NB4 (cell line): ENCODE measurements at regions not wholly inside any gene's neighbourhood (a gene's known extent, or its start where the extent isn't known, plus 50 kb on each side); places are given as distances from the start of the nearest gene placed in this dataset.
"Not testable (repeated sequence)": the region's sequence is repeated elsewhere in the genome, so short reads cannot be mapped to it uniquely, and the experiment has no call there.

Experiments used
- DNase-seq: peaks from one replicate; pipeline ENCODE4 v3.0.0; 2010; ENCODE audit warnings: low read depth
- H3K4me3 ChIP-seq: one replicate; pipeline ENCODE4 v1.5.1; 2011; ENCODE audit warnings: mild to moderate bottlenecking, low read depth, low read length, moderate library complexity
- MYC ChIP-seq: IDR thresholded peaks from 2 replicates; pipeline ENCODE4 v1.6.1; 2011; ENCODE audit warnings: low read depth, low read length
- POLR2A ChIP-seq: IDR thresholded peaks from 2 replicates; pipeline ENCODE4 v1.6.1; 2011; ENCODE audit warnings: mild to moderate bottlenecking; ENCODE audit not compliant: insufficient read length; ENCODE audit errors: extremely low read depth
- TF ChIP-seq, protein P1 (sequence below): IDR thresholded peaks from 2 replicates; pipeline ENCODE4 v1.6.1; 2011; ENCODE audit warnings: low read depth, low read length
- TF ChIP-seq, protein P2 (sequence below): IDR thresholded peaks from one replicate; pipeline ENCODE4 v1.5.1; 2012; ENCODE audit warnings: low read depth, low read length

GRCh38 chr4:104022831-104023230, 303.0 kb upstream of the TACR3 start:
- TF ChIP-seq POLR2A: no peak
- TF ChIP-seq, protein P1, sequence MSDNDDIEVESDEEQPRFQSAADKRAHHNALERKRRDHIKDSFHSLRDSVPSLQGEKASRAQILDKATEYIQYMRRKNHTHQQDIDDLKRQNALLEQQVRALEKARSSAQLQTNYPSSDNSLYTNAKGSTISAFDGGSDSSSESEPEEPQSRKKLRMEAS: no peak
- TF ChIP-seq, protein P2, sequence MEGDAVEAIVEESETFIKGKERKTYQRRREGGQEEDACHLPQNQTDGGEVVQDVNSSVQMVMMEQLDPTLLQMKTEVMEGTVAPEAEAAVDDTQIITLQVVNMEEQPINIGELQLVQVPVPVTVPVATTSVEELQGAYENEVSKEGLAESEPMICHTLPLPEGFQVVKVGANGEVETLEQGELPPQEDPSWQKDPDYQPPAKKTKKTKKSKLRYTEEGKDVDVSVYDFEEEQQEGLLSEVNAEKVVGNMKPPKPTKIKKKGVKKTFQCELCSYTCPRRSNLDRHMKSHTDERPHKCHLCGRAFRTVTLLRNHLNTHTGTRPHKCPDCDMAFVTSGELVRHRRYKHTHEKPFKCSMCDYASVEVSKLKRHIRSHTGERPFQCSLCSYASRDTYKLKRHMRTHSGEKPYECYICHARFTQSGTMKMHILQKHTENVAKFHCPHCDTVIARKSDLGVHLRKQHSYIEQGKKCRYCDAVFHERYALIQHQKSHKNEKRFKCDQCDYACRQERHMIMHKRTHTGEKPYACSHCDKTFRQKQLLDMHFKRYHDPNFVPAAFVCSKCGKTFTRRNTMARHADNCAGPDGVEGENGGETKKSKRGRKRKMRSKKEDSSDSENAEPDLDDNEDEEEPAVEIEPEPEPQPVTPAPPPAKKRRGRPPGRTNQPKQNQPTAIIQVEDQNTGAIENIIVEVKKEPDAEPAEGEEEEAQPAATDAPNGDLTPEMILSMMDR: no peak
- no peak for TF ChIP-seq MYC
- DNase-seq: no peak
- no peak overlapping the region for H3K4me3 ChIP-seq

- TF ChIP-seq MYC (no peak), POLR2A (no peak)
- TF ChIP-seq, protein P1: no peak
- TF ChIP-seq, protein P2: no peak
- no peak for DNase-seq
- no peak overlapping the region for H3K4me3 ChIP-seq
These were observed 302.4 kb upstream of the TACR3 start for GRCh38 chr4:104022226-104022625.

- H3K4me3 ChIP-seq: no peak overlapping the region
- no peak for TF ChIP-seq MYC
- TF ChIP-seq, protein P1: no peak
- TF ChIP-seq, protein P2: no peak
- TF ChIP-seq POLR2A: no peak
- DNase-seq: no peak
These were observed 300.9 kb upstream of the TACR3 start for GRCh38 chr4:104020641-104021040.

GRCh38 chr4:104017213-104017612, 297.4 kb upstream of the TACR3 start:
- H3K4me3 ChIP-seq: no peak overlapping the region
- TF ChIP-seq, protein P1: no peak
- TF ChIP-seq MYC: no peak
- TF ChIP-seq, protein P2: no peak
- TF ChIP-seq POLR2A: no peak
- no peak for DNase-seq

DNA sequence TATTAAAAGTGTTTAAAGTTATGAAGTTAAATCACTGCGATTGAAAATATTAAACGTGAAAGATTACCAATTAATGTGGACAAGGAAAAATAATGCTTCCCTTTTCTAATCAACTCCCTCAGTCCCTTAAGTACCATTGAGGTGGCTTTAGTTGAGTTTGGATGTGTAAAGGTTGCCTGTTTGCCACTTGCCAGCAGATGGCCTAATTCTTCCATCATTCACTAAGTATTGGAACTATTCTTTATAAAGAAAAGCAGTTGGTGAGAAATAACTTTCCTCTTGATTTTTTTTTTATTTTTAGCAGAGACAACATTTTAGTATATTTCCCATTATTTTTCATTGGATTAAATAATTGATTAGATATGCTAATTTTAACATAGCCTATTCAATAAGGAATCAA, 295.9 kb upstream of the TACR3 start:
- TF ChIP-seq, protein P2: peak; percentile 17
- TF ChIP-seq MYC: no peak
- TF ChIP-seq POLR2A: no peak
- DNase-seq: peak; percentile 25
- H3K4me3 ChIP-seq: no peak overlapping the region

DNA sequence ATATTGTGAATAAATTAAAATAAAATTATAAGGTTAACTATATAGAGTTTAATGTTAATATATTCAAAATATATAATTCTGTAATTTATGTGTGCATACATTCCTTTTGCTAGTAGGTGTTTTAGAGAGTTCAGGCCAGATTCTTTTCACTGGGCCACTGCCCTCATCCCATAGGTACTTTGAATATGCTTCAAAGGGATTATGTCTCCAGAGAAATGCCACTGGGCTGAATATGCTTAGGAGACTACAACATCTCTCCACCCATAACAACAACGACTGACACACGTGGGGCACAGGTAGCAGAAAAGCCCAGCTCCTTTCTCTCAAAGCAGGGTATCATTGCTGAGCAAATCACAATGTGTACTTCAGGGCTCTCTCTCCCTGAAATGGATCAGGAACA, 290.9 kb upstream of the TACR3 start:
- DNase-seq: no peak
- TF ChIP-seq, protein P2: no peak
- TF ChIP-seq POLR2A: no peak
- TF ChIP-seq, protein P1: no peak
- no peak for TF ChIP-seq MYC
- H3K4me3 ChIP-seq: no peak overlapping the region

GRCh38 chr4:104002318-104002717, 282.5 kb upstream of the TACR3 start:
- not testable (repeated sequence) for H3K4me3 ChIP-seq, DNase-seq
